ENCODE measurements at regions not wholly inside any gene's neighbourhood (a gene's known extent, or its start where the extent isn't known, plus 50 kb on each side); places are given as distances from the start of the nearest gene placed in this dataset.

GRCh38 chr3:17982211-17982880, 239.9 kb upstream of the TBC1D5 start:
- CTCF ChIA-PET (ENCODE audit: partially characterized antibody), result interaction anchor here (1.3 to 2.1 kb wide), 3 partner anchors 14 to 88 kb away, joined by 3 to 9 read pairs (median 3); no protein-coding TSS in a partner anchor
- Histone ChIP-seq H3K27me3 (replicated peaks in 1 of 4; ENCODE audit: control insufficient read depth in 3 of 4, extremely low read depth in 1 of 4, insufficient read depth in 3 of 4, low read length in 3 of 4) (no peaks in the 10 kb centered on the region), H2BK5ac (ENCODE audit: low read depth, low read length) (no peak overlapping the region), H2BK12ac (ENCODE audit: low read depth, low read length) (no peak overlapping the region), H2BK15ac (ENCODE audit: low read length) (no peak overlapping the region), H4K5ac (ENCODE audit: insufficient read length, low read depth, low read length) (no peak overlapping the region), H2BK20ac (ENCODE audit: low read length) (no peak overlapping the region), H4K91ac (replicated peaks; ENCODE audit: insufficient read length, low read length) (no peak overlapping the region), H3K56ac (replicated peaks; ENCODE audit: insufficient read length, low read depth, low read length) (no peak overlapping the region), H3K4ac (replicated peaks; ENCODE audit: insufficient read length, low read depth, low read length) (no peak overlapping the region), H3K18ac (ENCODE audit: extremely low read depth, low read length) (no peak overlapping the region), H3K9ac (replicated peaks in 1 of 4; ENCODE audit: extremely low read depth in 1 of 4, low read depth in 3 of 4, low read length in 3 of 4) (no peak overlapping the region), H3K4me3 (ENCODE audit: extremely low read depth in 1 of 4, insufficient read depth in 2 of 4, low read depth in 3 of 4, low read length in 4 of 4) (no peak overlapping the region), H3K4me1 (replicated peaks in 1 of 4; ENCODE audit: control insufficient read depth in 3 of 4, insufficient read depth in 4 of 4, low read length in 3 of 4) (no peaks in the 10 kb centered on the region), H2BK120ac (replicated peaks; ENCODE audit: low read depth, low read length) (no peak overlapping the region), H3K79me2 (ENCODE audit: control insufficient read depth in 1 of 2, insufficient read depth in 2 of 2, low read length in 2 of 2) (no peaks in the 10 kb centered on the region), H4K20me1 (replicated peaks in 1 of 2; ENCODE audit: control insufficient read depth in 1 of 2, insufficient read depth in 2 of 2, low read length in 2 of 2) (no peaks in the 10 kb centered on the region), H3K27ac (ENCODE audit: low read depth, low read length) (no peak overlapping the region), H3K4me2 (ENCODE audit: insufficient read depth in 1 of 2, low read depth in 2 of 2, low read length in 2 of 2) (no peak overlapping the region), H2AK5ac (ENCODE audit: low read depth, low read length) (no peak overlapping the region), H3K36me3 (ENCODE audit: control insufficient read depth in 2 of 4, insufficient read depth in 4 of 4, low read length in 3 of 4) (no peaks in the 10 kb centered on the region), H3K14ac (ENCODE audit: insufficient read length) (no peak overlapping the region), H4K8ac (ENCODE audit: extremely low read depth, insufficient read depth, low read length) (no peak overlapping the region), H3K23ac (ENCODE audit: insufficient read length) (no peak overlapping the region), H2AFZ (ENCODE audit: low read length) (no peak overlapping the region), H3K79me1 (ENCODE audit: low read depth, low read length) (no peaks in the 10 kb centered on the region), H3K23me2 (ENCODE audit: low read depth, low read length) (no peaks in the 10 kb centered on the region), H3K9me3 (ENCODE audit: insufficient read depth in 2 of 2, low read depth in 1 of 2, low read length in 1 of 2) (no peaks in the 10 kb centered on the region)
- DNase-seq (ENCODE audit: low read depth in 1 of 2, low spot score in 2 of 2) (no peak), FAIRE-seq (no peak)
- POLR2A ChIA-PET (ENCODE audit: partially characterized antibody), result no interaction called here
- TF ChIP-seq, protein P1, sequence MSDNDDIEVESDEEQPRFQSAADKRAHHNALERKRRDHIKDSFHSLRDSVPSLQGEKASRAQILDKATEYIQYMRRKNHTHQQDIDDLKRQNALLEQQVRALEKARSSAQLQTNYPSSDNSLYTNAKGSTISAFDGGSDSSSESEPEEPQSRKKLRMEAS (IDR thresholded peaks at IDR 0.05), result no peak
- TF ChIP-seq USF2 (IDR thresholded peaks at IDR 0.05; ENCODE audit: low read length) (no peak), TEAD4 (IDR thresholded peaks at IDR 0.05; ENCODE audit: low read depth, low read length) (no peak), RNF2 (IDR thresholded peaks at IDR 0.05; ENCODE audit: borderline replicate concordance, low read depth, low read length, missing control alignments, poor library complexity, severe bottlenecking) (no peak), POLR2AphosphoS5 (IDR thresholded peaks at IDR 0.05; ENCODE audit: low read depth, low read length) (no peak), RXRA (IDR thresholded peaks at IDR 0.05; ENCODE audit: insufficient read depth, low read depth, low read length) (no peak)
- WGBS, 2 experiments (ENCODE audit: extremely low coverage in 1 of 2, insufficient coverage in 1 of 2, insufficient read length in 1 of 2, insufficient replicate concordance in 2 of 2, low coverage in 1 of 2, low lambda C conversion rate in 2 of 2, missing lambda C conversion rate in 1 of 2), result 93% methylated on average over 3 of the region's 3 CpGs; no CpG with 5 or more reads in 1 of the 2 experiments

Data from H1 (cell line).